PC-9 (cell line): ENCODE measurements at regions not wholly inside any gene's neighbourhood (a gene's known extent, or its start where the extent isn't known, plus 50 kb on each side); places are given as distances from the start of the nearest gene placed in this dataset.

Experiments used
- BruUV-seq: library from RNA; stranded (reverse); fragments of 400-500 nt; replicated peaks from 2 replicates; lab custom pipeline; 2021; lab: Mats Ljungman, UMichigan
- CTCF ChIA-PET: fragments of 300-600 bp; sonication (Branson Sonifier 250); formaldehyde crosslinking; loops from one replicate; lab custom pipeline; 2022; ENCODE audit warnings: antibody characterized with exemption; lab: Charles Lee
- POLR2A ChIA-PET: fragments of 300-600 bp; sonication (Branson Sonifier 250); formaldehyde crosslinking; loops from one replicate; lab custom pipeline; 2022; ENCODE audit warnings: antibody characterized with exemption; ENCODE audit not compliant: unreplicated experiment; lab: Charles Lee
- DNase-seq, 2 experiments: peaks; one replicate each; pipeline versions ENCODE4 v3.0.0 to v3.0.0-alpha.2; 2015 to 2022; ENCODE audit warnings: mixed read lengths in 1 of 2
- H2AFZ ChIP-seq: fragments of 200-600 bp; sonication (generic); 2 replicates; pipeline ENCODE4 v1.8.1; 2017; ENCODE audit warnings: antibody characterized with exemption
- H3F3A ChIP-seq: fragments of 200-600 bp; sonication (generic); 2 replicates; pipeline ENCODE4 v1.8.1; 2017; ENCODE audit warnings: antibody characterized with exemption, mild to moderate bottlenecking, low read depth; ENCODE audit not compliant: insufficient read depth
- H3K27ac ChIP-seq: fragments of 200-600 bp; sonication (generic); 2 replicates; pipeline ENCODE4 v1.6.1; 2016; ENCODE audit warnings: mixed run types
- H3K27me3 ChIP-seq: fragments of 200-600 bp; sonication (generic); 2 replicates; pipeline ENCODE4 v1.6.1; 2016; ENCODE audit warnings: low read depth, mixed run types; ENCODE audit not compliant: insufficient read depth
- H3K36me3 ChIP-seq: fragments of 200-600 bp; sonication (generic); 2 replicates; pipeline ENCODE4 v1.6.1; 2016; ENCODE audit warnings: low read depth, mixed run types
- H3K4me1 ChIP-seq: fragments of 200-600 bp; sonication (generic); replicated peaks from 2 replicates; pipeline ENCODE4 v1.6.1; 2016; ENCODE audit warnings: mixed run types; ENCODE audit not compliant: insufficient read depth
- H3K4me2 ChIP-seq: fragments of 200-600 bp; sonication (generic); 2 replicates; pipeline ENCODE4 v1.6.1; 2017; ENCODE audit warnings: mixed run types
- H3K4me3 ChIP-seq: fragments of 200-600 bp; sonication (generic); 2 replicates; pipeline ENCODE4 v1.6.1; 2016; ENCODE audit warnings: mixed run types
- H3K79me2 ChIP-seq: fragments of 200-600 bp; sonication (generic); 2 replicates; pipeline ENCODE4 v1.6.1; 2017; ENCODE audit warnings: low read depth, mixed run types
- H3K9me2 ChIP-seq: fragments of 200-600 bp; sonication (generic); 2 replicates; pipeline ENCODE4 v1.8.1; 2017; ENCODE audit warnings: mild to moderate bottlenecking; ENCODE audit not compliant: insufficient read depth
- H3K9me3 ChIP-seq: fragments of 200-600 bp; sonication (generic); 2 replicates; pipeline ENCODE4 v1.8.1; 2016; ENCODE audit warnings: low read depth; ENCODE audit not compliant: insufficient read depth
- H4K20me1 ChIP-seq: fragments of 200-600 bp; sonication (generic); 2 replicates; pipeline ENCODE4 v1.8.1; 2017; ENCODE audit not compliant: insufficient read depth
- CTCF ChIP-seq: fragments of 200-600 bp; sonication (generic); conservative IDR thresholded peaks from 2 replicates; pipeline ENCODE4 v1.6.1; 2017; ENCODE audit warnings: mixed run types, antibody characterized with exemption, mild to moderate bottlenecking, moderate library complexity
- EZH2 ChIP-seq: fragments of 200-600 bp; sonication (generic); IDR thresholded peaks from 2 replicates; pipeline ENCODE4 v1.8.0; 2017; ENCODE audit warnings: antibody characterized with exemption, low read depth
- intact Hi-C: fragments of 100-400 bp; cut with micrococcal nuclease; formaldehyde crosslinking; loops from one replicate; pipeline ENCODE4 v1.10.0; 2022; ENCODE audit not compliant: unreplicated experiment

GRCh38 chr6:125414507-125414906 is 112.7 kb upstream of the HDDC2 start:
- no peak overlapping the region for H3K4me3 ChIP-seq
- ChIA-PET POLR2A (no interaction called here), CTCF (no interaction called here)
- no peak for DNase-seq
- H4K20me1 ChIP-seq = no peaks in the 10 kb centered on the region
- no peaks in the 10 kb centered on the region for H3K36me3 ChIP-seq
- no peak overlapping the region for H3K4me2 ChIP-seq
- no peaks in the 10 kb centered on the region for H3K79me2 ChIP-seq
- H3K9me3 ChIP-seq = no peaks in the 10 kb centered on the region; the same call in none of the 2 replicates
- no peak overlapping the region for H2AFZ ChIP-seq
- TF ChIP-seq CTCF = no peak
- peaks cover 5% of the 10 kb centered on the region; the same call in 1 of the 2 replicates for H3F3A ChIP-seq
- no peak overlapping the region for H3K27ac ChIP-seq
- intact Hi-C loops = no loop called here
- H3K9me2 ChIP-seq = no peaks in the 10 kb centered on the region
- no peaks in the 10 kb centered on the region for H3K27me3 ChIP-seq
- peaks cover 8% of the 10 kb centered on the region; the same call in 1 of the 2 replicates for H3K4me1 ChIP-seq
- BruUV-seq = no TSS peak

- TF ChIP-seq CTCF = no peak
- no peak for TF ChIP-seq EZH2
- no TSS peak for BruUV-seq
- Histone ChIP-seq H3K4me1 (peaks cover 8% of the 10 kb centered on the region; the same call in 1 of the 2 replicates), H3K4me2 (no peak overlapping the region), H3K36me3 (no peaks in the 10 kb centered on the region), H3F3A (peaks cover 5% of the 10 kb centered on the region; the same call in 1 of the 2 replicates), H3K4me3 (no peak overlapping the region), H3K27me3 (no peaks in the 10 kb centered on the region), H3K79me2 (no peaks in the 10 kb centered on the region), H3K9me2 (no peaks in the 10 kb centered on the region), H3K27ac (no peak overlapping the region), H3K9me3 (no peaks in the 10 kb centered on the region; the same call in none of the 2 replicates), H4K20me1 (no peaks in the 10 kb centered on the region), H2AFZ (no peak overlapping the region)
- intact Hi-C loops = no loop called here
- DNase-seq = no peak
- ChIA-PET CTCF (no interaction called here), POLR2A (no interaction called here)
Measured at GRCh38 chr6:125415913-125416312, 114.1 kb upstream of the HDDC2 start.

GRCh38 chr6:125421836-125422235 is 120.1 kb upstream of the HDDC2 start:
- no peak overlapping the region for H3K4me2 ChIP-seq
- no peaks in the 10 kb centered on the region; the same call in none of the 2 replicates for H3K9me3 ChIP-seq
- ChIA-PET CTCF (no interaction called here), POLR2A (no interaction called here)
- intact Hi-C loops = no loop called here
- H4K20me1 ChIP-seq = no peaks in the 10 kb centered on the region
- no peak overlapping the region for H3K27ac ChIP-seq
- DNase-seq = peak in 1 of 2 experiments; percentile 4
- no peaks in the 10 kb centered on the region for H3K79me2 ChIP-seq
- H3K9me2 ChIP-seq = no peaks in the 10 kb centered on the region
- H2AFZ ChIP-seq = 0 out of 2 replicates have a peak overlapping the region, but pooled peaks have one; percentile 7
- no peaks in the 10 kb centered on the region for H3K36me3 ChIP-seq
- no peaks in the 10 kb centered on the region for H3F3A ChIP-seq
- H3K4me1 ChIP-seq = no peaks in the 10 kb centered on the region
- no peak overlapping the region for H3K4me3 ChIP-seq
- BruUV-seq = no TSS peak
- H3K27me3 ChIP-seq = 0 out of 2 replicates have a peak, but pooled peaks cover 3% of the 10 kb centered on the region
- TF ChIP-seq EZH2 (no peak), CTCF (no peak)
